Kidney (tissue), 13 donors: ENCODE measurements at regions not wholly inside any gene's neighbourhood (a gene's known extent, or its start where the extent isn't known, plus 50 kb on each side); places are given as distances from the start of the nearest gene placed in this dataset.

ENCODE experiments used
- DNase-seq, 5 donors: peaks; one replicate each; pipeline ENCODE4 v3.0.0-alpha.2; 2013 to 2020
- FAIRE-seq: peaks from 2 replicates; lab custom pipeline; 2012; peaks lifted over from hg19 to GRCh38; lab: Jason Lieb, UNC
- H3K27ac ChIP-seq, 2 donors: one replicate each; pipeline ENCODE4 v1.7.0; 2013; ENCODE audit warnings: low read depth in 2 of 2, low read length in 2 of 2, inconsistent platforms in 1 of 2
- H3K27me3 ChIP-seq: one replicate; pipeline ENCODE4 v1.7.1; 2013; ENCODE audit warnings: low read length, inconsistent platforms; ENCODE audit not compliant: control insufficient read depth, insufficient read depth
- H3K36me3 ChIP-seq, 3 donors: one replicate each; pipeline versions ENCODE4 v1.7.0 to v1.7.1; 2013; ENCODE audit warnings: low read length in 3 of 3, control low read depth in 1 of 3, inconsistent platforms in 1 of 3; ENCODE audit not compliant: insufficient read depth in 3 of 3, control insufficient read depth in 2 of 3
- H3K4me1 ChIP-seq, 3 donors: one replicate each; pipeline versions ENCODE4 v1.7.0 to v1.7.1; 2013; ENCODE audit warnings: low read length in 3 of 3, inconsistent platforms in 1 of 3, low read depth in 1 of 3; ENCODE audit not compliant: control insufficient read depth in 2 of 3, insufficient read depth in 2 of 3
- H3K4me3 ChIP-seq, 3 donors: one replicate each; pipeline versions ENCODE4 v1.7.0 to v1.8.1; 2013; ENCODE audit warnings: low read length in 3 of 3, control low read depth in 1 of 3, inconsistent platforms in 1 of 3
- H3K9ac ChIP-seq, 3 donors: one replicate each; pipeline versions ENCODE4 v1.7.0 to v1.7.1; 2013; ENCODE audit warnings: low read length in 3 of 3, control low read depth in 1 of 3, inconsistent platforms in 1 of 3
- H3K9me3 ChIP-seq, 3 donors: one replicate each; pipeline versions ENCODE4 v1.7.0 to v1.7.1; 2013; ENCODE audit warnings: low read length in 3 of 3, control low read depth in 1 of 3, inconsistent platforms in 1 of 3; ENCODE audit not compliant: control insufficient read depth in 2 of 3, insufficient read depth in 1 of 3
- intact Hi-C: fragments of 100-400 bp; cut with DNase I; formaldehyde crosslinking; loops from one replicate; pipeline ENCODE4 v1.11.1; 2022
- TF ChIP-seq, protein P1 (sequence below): IDR thresholded peaks from 3 replicates; pipeline ENCODE4 v1.5.1; 2012; ENCODE audit warnings: mild to moderate bottlenecking, moderate library complexity, borderline replicate concordance; ENCODE audit not compliant: insufficient read depth; ENCODE audit errors: extremely low read depth
- donor health status: control.
- donor health status: control.
- donor health status: control.
- donor health status: control.
- donor health status: control.
- donor health status: DM: yes; HTN: yes; CAD: no.
- donor health status: Normal renal cell carcinoma (clear cell type).

DNA sequence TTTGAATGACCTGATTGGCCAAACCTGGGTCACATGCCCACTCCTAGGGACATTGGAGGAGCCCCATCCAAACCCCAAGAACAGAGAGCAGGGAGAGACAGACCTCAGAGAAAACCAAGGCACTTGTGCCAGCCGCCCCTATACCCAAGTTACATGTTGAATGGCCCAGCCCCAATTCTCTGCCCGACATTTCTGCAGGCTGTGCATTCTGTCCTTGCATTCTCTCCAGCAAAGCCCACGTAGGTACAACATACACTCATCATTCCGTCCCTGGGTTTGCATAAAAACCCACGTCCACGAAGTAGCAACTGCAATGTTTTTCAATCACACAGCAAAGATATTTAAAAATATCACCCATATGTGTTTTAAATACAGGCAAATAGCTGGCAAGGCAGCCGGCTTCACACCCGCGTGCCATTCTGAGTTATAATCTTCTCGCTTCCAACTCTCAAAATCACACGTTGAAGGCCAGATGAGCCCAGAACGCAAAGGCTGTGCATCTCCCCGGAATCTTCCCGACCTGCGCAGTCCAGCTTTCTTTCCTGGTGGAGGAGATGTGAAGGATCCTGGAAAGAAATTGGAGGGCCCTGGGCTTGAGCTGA lies 91.7 kb upstream of the MYL2 start:
- Histone ChIP-seq H3K36me3 (no peaks in the 10 kb centered on the region), H3K9ac (no peak overlapping the region), H3K27me3 (no peaks in the 10 kb centered on the region), H3K4me3 (no peak overlapping the region), H3K27ac (no peak overlapping the region), H3K4me1 (no peaks in the 10 kb centered on the region), H3K9me3 (peaks cover 0 to 3% (median 0%) of the 10 kb centered on the region in 3 donors)
- TF ChIP-seq, protein P1, sequence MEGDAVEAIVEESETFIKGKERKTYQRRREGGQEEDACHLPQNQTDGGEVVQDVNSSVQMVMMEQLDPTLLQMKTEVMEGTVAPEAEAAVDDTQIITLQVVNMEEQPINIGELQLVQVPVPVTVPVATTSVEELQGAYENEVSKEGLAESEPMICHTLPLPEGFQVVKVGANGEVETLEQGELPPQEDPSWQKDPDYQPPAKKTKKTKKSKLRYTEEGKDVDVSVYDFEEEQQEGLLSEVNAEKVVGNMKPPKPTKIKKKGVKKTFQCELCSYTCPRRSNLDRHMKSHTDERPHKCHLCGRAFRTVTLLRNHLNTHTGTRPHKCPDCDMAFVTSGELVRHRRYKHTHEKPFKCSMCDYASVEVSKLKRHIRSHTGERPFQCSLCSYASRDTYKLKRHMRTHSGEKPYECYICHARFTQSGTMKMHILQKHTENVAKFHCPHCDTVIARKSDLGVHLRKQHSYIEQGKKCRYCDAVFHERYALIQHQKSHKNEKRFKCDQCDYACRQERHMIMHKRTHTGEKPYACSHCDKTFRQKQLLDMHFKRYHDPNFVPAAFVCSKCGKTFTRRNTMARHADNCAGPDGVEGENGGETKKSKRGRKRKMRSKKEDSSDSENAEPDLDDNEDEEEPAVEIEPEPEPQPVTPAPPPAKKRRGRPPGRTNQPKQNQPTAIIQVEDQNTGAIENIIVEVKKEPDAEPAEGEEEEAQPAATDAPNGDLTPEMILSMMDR, result no peak
- DNase-seq (no peak), FAIRE-seq (no peak)
- intact Hi-C loops, result no loop called here

DNA sequence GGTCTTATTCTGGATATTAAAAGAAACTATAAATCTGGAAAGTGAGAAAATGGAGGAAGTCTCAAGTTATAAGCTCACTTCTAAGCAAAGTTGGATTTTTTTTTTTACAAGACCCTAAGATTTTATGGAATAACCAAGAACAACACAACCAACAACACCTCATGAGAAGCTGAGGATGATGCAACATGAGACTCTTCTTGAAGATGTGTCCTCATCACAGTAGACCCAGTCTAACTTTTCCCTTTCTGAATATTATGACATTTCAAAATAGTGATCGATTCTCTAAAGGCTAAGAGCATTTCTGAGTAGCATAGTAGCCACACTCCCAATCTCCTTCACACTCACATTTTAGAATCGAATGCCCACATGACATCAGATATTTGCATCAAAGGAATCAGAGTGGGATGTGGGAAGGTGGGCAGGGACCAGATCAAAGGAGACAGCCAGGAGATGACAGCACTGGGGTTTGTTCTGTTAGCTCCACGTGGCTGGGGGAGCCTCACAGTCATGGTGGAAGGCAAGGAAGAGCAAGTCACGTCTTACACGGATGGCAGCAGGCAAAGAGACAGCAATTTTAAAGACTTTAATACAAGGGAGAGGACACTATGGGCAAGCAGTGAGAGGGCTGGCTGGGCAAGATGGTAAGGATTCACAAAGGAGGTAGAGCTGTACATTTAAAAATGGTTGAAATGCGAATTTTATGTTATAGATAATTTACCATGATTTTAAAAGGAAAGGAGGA lies 90.7 kb upstream of the MYL2 start:
- H3K4me1 ChIP-seq, result no peaks in the 10 kb centered on the region
- peaks cover 0 to 3% (median 0%) of the 10 kb centered on the region in 3 donors for H3K9me3 ChIP-seq
- no peak overlapping the region for H3K4me3 ChIP-seq
- no peaks in the 10 kb centered on the region for H3K27me3 ChIP-seq
- H3K36me3 ChIP-seq, result no peaks in the 10 kb centered on the region
- intact Hi-C loops, result no loop called here
- FAIRE-seq, result no peak
- TF ChIP-seq, protein P1, result no peak
- no peak overlapping the region for H3K27ac ChIP-seq
- no peak overlapping the region for H3K9ac ChIP-seq
- no peak for DNase-seq

DNA sequence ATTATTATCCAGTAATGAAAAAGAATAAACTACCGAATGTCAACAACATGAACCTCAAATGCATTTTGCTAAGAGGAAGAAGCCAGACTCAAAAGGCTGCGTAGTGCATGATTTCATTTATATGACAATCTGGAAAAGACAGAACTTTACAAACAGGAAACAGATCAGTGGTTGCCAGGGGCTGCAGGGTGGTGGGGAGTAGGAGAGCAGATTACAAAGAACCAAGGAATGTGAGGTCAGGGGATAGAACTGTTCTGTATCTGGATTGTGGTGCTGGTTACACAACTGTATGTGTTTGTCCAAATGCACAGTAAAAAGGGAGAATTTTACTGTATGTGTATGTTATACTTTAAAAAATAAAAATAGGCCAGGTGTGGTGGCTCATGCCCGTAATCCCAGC lies 89.7 kb upstream of the MYL2 start:
- no peaks in the 10 kb centered on the region for H3K27me3 ChIP-seq

More for the DNA sequence above, 89.7 kb upstream of the MYL2 start:
- DNase-seq, result no peak
- TF ChIP-seq, protein P1, result no peak
- Histone ChIP-seq H3K36me3 (no peaks in the 10 kb centered on the region), H3K9me3 (peaks cover 0 to 3% (median 0%) of the 10 kb centered on the region in 3 donors), H3K4me3 (no peak overlapping the region), H3K4me1 (no peaks in the 10 kb centered on the region), H3K27ac (no peak overlapping the region), H3K9ac (no peak overlapping the region)
- intact Hi-C loops, result no loop called here
- FAIRE-seq, result no peak
